ENCODE measurements at regions not wholly inside any gene's neighbourhood (a gene's known extent, or its start where the extent isn't known, plus 50 kb on each side); places are given as distances from the start of the nearest gene placed in this dataset.

GRCh38 chr2:2826209-2826551, 495.1 kb upstream of the MYT1L start:
- no peak for DNase-seq
- Histone ChIP-seq H3K56ac (ENCODE audit: low read length) (no peak overlapping the region), H3K79me1 (ENCODE audit: low read length) (no peaks in the 10 kb centered on the region), H3K9ac (ENCODE audit: low read length) (no peak overlapping the region), H4K8ac (ENCODE audit: low read depth, low read length) (no peak overlapping the region), H4K5ac (ENCODE audit: low read length) (no peak overlapping the region), H3K4ac (ENCODE audit: low read depth, low read length) (no peak overlapping the region), H3K27ac (ENCODE audit: low read depth, low read length) (no peak overlapping the region), H3K4me2 (ENCODE audit: low read length) (no peak overlapping the region), H3K36me3 (ENCODE audit: control insufficient read depth, insufficient read depth, low read length) (no peaks in the 10 kb centered on the region), H3K4me1 (ENCODE audit: control insufficient read depth, low read depth, low read length) (no peaks in the 10 kb centered on the region), H3K23ac (ENCODE audit: low read length) (no peak overlapping the region), H2AK5ac (ENCODE audit: low read length) (no peak overlapping the region), H3K4me3 (ENCODE audit: low read length) (no peak overlapping the region), H3K79me2 (ENCODE audit: control insufficient read depth, insufficient read depth, low read length) (no peaks in the 10 kb centered on the region), H2BK120ac (ENCODE audit: low read depth, low read length) (no peak overlapping the region), H3K18ac (ENCODE audit: low read length) (no peak overlapping the region), H2BK5ac (ENCODE audit: low read length) (no peak overlapping the region), H2BK15ac (replicated peaks; ENCODE audit: low read depth) (no peak overlapping the region), H3K27me3 (ENCODE audit: insufficient read depth, low read length, poor library complexity) (no peaks in the 10 kb centered on the region)
- WGBS (ENCODE audit: extremely low coverage, insufficient coverage, low lambda C conversion rate) = no CpG with 5 or more reads among the region's 14 CpGs

- Histone ChIP-seq H3K36me3 (ENCODE audit: control insufficient read depth, insufficient read depth, low read length) (no peaks in the 10 kb centered on the region), H3K27ac (ENCODE audit: low read depth, low read length) (no peak overlapping the region), H3K4me2 (ENCODE audit: low read length) (no peak overlapping the region), H3K4ac (ENCODE audit: low read depth, low read length) (no peak overlapping the region), H3K4me3 (ENCODE audit: low read length) (no peak overlapping the region), H2BK5ac (ENCODE audit: low read length) (no peak overlapping the region), H3K9ac (ENCODE audit: low read length) (no peak overlapping the region), H3K56ac (ENCODE audit: low read length) (no peak overlapping the region), H3K27me3 (ENCODE audit: insufficient read depth, low read length, poor library complexity) (no peaks in the 10 kb centered on the region), H2BK15ac (replicated peaks; ENCODE audit: low read depth) (no peak overlapping the region), H3K79me2 (ENCODE audit: control insufficient read depth, insufficient read depth, low read length) (no peaks in the 10 kb centered on the region), H4K5ac (ENCODE audit: low read length) (no peak overlapping the region), H2BK120ac (ENCODE audit: low read depth, low read length) (no peak overlapping the region), H3K4me1 (ENCODE audit: control insufficient read depth, low read depth, low read length) (no peaks in the 10 kb centered on the region), H3K23ac (ENCODE audit: low read length) (no peak overlapping the region), H3K18ac (ENCODE audit: low read length) (no peak overlapping the region), H4K8ac (ENCODE audit: low read depth, low read length) (no peak overlapping the region), H3K79me1 (ENCODE audit: low read length) (no peaks in the 10 kb centered on the region), H2AK5ac (ENCODE audit: low read length) (no peak overlapping the region)
- no peak for DNase-seq
- WGBS (ENCODE audit: extremely low coverage, insufficient coverage, low lambda C conversion rate) = no CpG with 5 or more reads among the region's 21 CpGs
Observed at GRCh38 chr2:2825516-2826208, 494.6 kb upstream of the MYT1L start.

- no peak overlapping the region for H3K4me3 ChIP-seq (ENCODE audit: low read length)
- no peak overlapping the region for H2BK5ac ChIP-seq (ENCODE audit: low read length)
- no peak overlapping the region for H2BK120ac ChIP-seq (ENCODE audit: low read depth, low read length)
- H3K79me1 ChIP-seq (ENCODE audit: low read length) = no peaks in the 10 kb centered on the region
- H3K4me1 ChIP-seq (ENCODE audit: control insufficient read depth, low read depth, low read length) = no peaks in the 10 kb centered on the region
- no peak for DNase-seq
- no peak overlapping the region for H3K56ac ChIP-seq (ENCODE audit: low read length)
- H4K5ac ChIP-seq (ENCODE audit: low read length) = no peak overlapping the region
- no peak overlapping the region for H3K4ac ChIP-seq (ENCODE audit: low read depth, low read length)
- no peak overlapping the region for H4K8ac ChIP-seq (ENCODE audit: low read depth, low read length)
- no peak overlapping the region for H3K9ac ChIP-seq (ENCODE audit: low read length)
- H2BK15ac ChIP-seq (replicated peaks; ENCODE audit: low read depth) = no peak overlapping the region
- no CpG with 5 or more reads among the region's 9 CpGs for WGBS (ENCODE audit: extremely low coverage, insufficient coverage, low lambda C conversion rate)
- H3K18ac ChIP-seq (ENCODE audit: low read length) = no peak overlapping the region
- H3K27ac ChIP-seq (ENCODE audit: low read depth, low read length) = no peak overlapping the region
- H2AK5ac ChIP-seq (ENCODE audit: low read length) = no peak overlapping the region
- H3K36me3 ChIP-seq (ENCODE audit: control insufficient read depth, insufficient read depth, low read length) = no peaks in the 10 kb centered on the region
- H3K79me2 ChIP-seq (ENCODE audit: control insufficient read depth, insufficient read depth, low read length) = no peaks in the 10 kb centered on the region
- H3K23ac ChIP-seq (ENCODE audit: low read length) = no peak overlapping the region
- no peak overlapping the region for H3K4me2 ChIP-seq (ENCODE audit: low read length)
- H3K27me3 ChIP-seq (ENCODE audit: insufficient read depth, low read length, poor library complexity) = no peaks in the 10 kb centered on the region
Observed at GRCh38 chr2:2825062-2825461, 494.0 kb upstream of the MYT1L start.

GRCh38 chr2:2824588-2824987, 493.5 kb upstream of the MYT1L start:
- Histone ChIP-seq H2BK120ac (ENCODE audit: low read depth, low read length) (no peak overlapping the region), H3K18ac (ENCODE audit: low read length) (no peak overlapping the region), H3K4me3 (ENCODE audit: low read length) (no peak overlapping the region), H4K8ac (ENCODE audit: low read depth, low read length) (no peak overlapping the region), H3K4me1 (ENCODE audit: control insufficient read depth, low read depth, low read length) (no peaks in the 10 kb centered on the region), H3K79me2 (ENCODE audit: control insufficient read depth, insufficient read depth, low read length) (no peaks in the 10 kb centered on the region), H3K36me3 (ENCODE audit: control insufficient read depth, insufficient read depth, low read length) (no peaks in the 10 kb centered on the region), H4K5ac (ENCODE audit: low read length) (no peak overlapping the region), H3K27me3 (ENCODE audit: insufficient read depth, low read length, poor library complexity) (no peaks in the 10 kb centered on the region), H2BK15ac (replicated peaks; ENCODE audit: low read depth) (no peak overlapping the region), H3K23ac (ENCODE audit: low read length) (no peak overlapping the region), H3K56ac (ENCODE audit: low read length) (no peak overlapping the region), H3K79me1 (ENCODE audit: low read length) (no peaks in the 10 kb centered on the region), H3K4me2 (ENCODE audit: low read length) (no peak overlapping the region), H2AK5ac (ENCODE audit: low read length) (no peak overlapping the region), H3K9ac (ENCODE audit: low read length) (no peak overlapping the region), H2BK5ac (ENCODE audit: low read length) (no peak overlapping the region), H3K4ac (ENCODE audit: low read depth, low read length) (no peak overlapping the region), H3K27ac (ENCODE audit: low read depth, low read length) (no peak overlapping the region)
- no CpG with 5 or more reads among the region's 5 CpGs for WGBS (ENCODE audit: extremely low coverage, insufficient coverage, low lambda C conversion rate)
- no peak for DNase-seq

GRCh38 chr2:2823061-2823753, 492.1 kb upstream of the MYT1L start:
- Histone ChIP-seq H3K4me1 (ENCODE audit: control insufficient read depth, low read depth, low read length) (no peaks in the 10 kb centered on the region), H3K18ac (ENCODE audit: low read length) (no peak overlapping the region), H3K79me1 (ENCODE audit: low read length) (no peaks in the 10 kb centered on the region), H3K4me3 (ENCODE audit: low read length) (no peak overlapping the region), H3K27ac (ENCODE audit: low read depth, low read length) (no peak overlapping the region), H4K5ac (ENCODE audit: low read length) (no peak overlapping the region), H3K36me3 (ENCODE audit: control insufficient read depth, insufficient read depth, low read length) (no peaks in the 10 kb centered on the region), H3K4me2 (ENCODE audit: low read length) (no peak overlapping the region), H2BK120ac (ENCODE audit: low read depth, low read length) (no peak overlapping the region), H3K4ac (ENCODE audit: low read depth, low read length) (no peak overlapping the region), H3K56ac (ENCODE audit: low read length) (no peak overlapping the region), H4K8ac (ENCODE audit: low read depth, low read length) (no peak overlapping the region), H2BK15ac (replicated peaks; ENCODE audit: low read depth) (no peak overlapping the region), H3K23ac (ENCODE audit: low read length) (no peak overlapping the region), H3K79me2 (ENCODE audit: control insufficient read depth, insufficient read depth, low read length) (no peaks in the 10 kb centered on the region), H3K27me3 (ENCODE audit: insufficient read depth, low read length, poor library complexity) (no peaks in the 10 kb centered on the region), H2BK5ac (ENCODE audit: low read length) (no peak overlapping the region), H3K9ac (ENCODE audit: low read length) (no peak overlapping the region), H2AK5ac (ENCODE audit: low read length) (no peak overlapping the region)
- no CpG with 5 or more reads among the region's 3 CpGs for WGBS (ENCODE audit: extremely low coverage, insufficient coverage, low lambda C conversion rate)
- no peak for DNase-seq

GRCh38 chr2:2822143-2822542, 491.1 kb upstream of the MYT1L start:
- H4K8ac ChIP-seq (ENCODE audit: low read depth, low read length) = no peak overlapping the region
- no peak overlapping the region for H3K56ac ChIP-seq (ENCODE audit: low read length)
- no peak overlapping the region for H2BK5ac ChIP-seq (ENCODE audit: low read length)
- no peak overlapping the region for H3K27ac ChIP-seq (ENCODE audit: low read depth, low read length)
- no peak overlapping the region for H3K4me3 ChIP-seq (ENCODE audit: low read length)
- no peaks in the 10 kb centered on the region for H3K79me1 ChIP-seq (ENCODE audit: low read length)
- H3K23ac ChIP-seq (ENCODE audit: low read length) = no peak overlapping the region
- no peak overlapping the region for H2AK5ac ChIP-seq (ENCODE audit: low read length)
- H3K9ac ChIP-seq (ENCODE audit: low read length) = no peak overlapping the region
- no peak overlapping the region for H3K18ac ChIP-seq (ENCODE audit: low read length)
- no CpG with 5 or more reads among the region's 1 CpG for WGBS (ENCODE audit: extremely low coverage, insufficient coverage, low lambda C conversion rate)
- no peak overlapping the region for H2BK15ac ChIP-seq (replicated peaks; ENCODE audit: low read depth)
- no peak overlapping the region for H4K5ac ChIP-seq (ENCODE audit: low read length)
- no peak for DNase-seq
- no peaks in the 10 kb centered on the region for H3K79me2 ChIP-seq (ENCODE audit: control insufficient read depth, insufficient read depth, low read length)
- H3K36me3 ChIP-seq (ENCODE audit: control insufficient read depth, insufficient read depth, low read length) = no peaks in the 10 kb centered on the region
- no peak overlapping the region for H3K4ac ChIP-seq (ENCODE audit: low read depth, low read length)
- H3K27me3 ChIP-seq (ENCODE audit: insufficient read depth, low read length, poor library complexity) = no peaks in the 10 kb centered on the region
- H2BK120ac ChIP-seq (ENCODE audit: low read depth, low read length) = no peak overlapping the region
- no peak overlapping the region for H3K4me2 ChIP-seq (ENCODE audit: low read length)
- no peaks in the 10 kb centered on the region for H3K4me1 ChIP-seq (ENCODE audit: control insufficient read depth, low read depth, low read length)

Data from mesendoderm (in vitro differentiated cells).